K562 (cell line): ENCODE measurements at regions not wholly inside any gene's neighbourhood (a gene's known extent, or its start where the extent isn't known, plus 50 kb on each side); places are given as distances from the start of the nearest gene placed in this dataset.
A peak's percentile ranks its signal among the peaks of the same experiment; 100 is the strongest.

Source experiments
- ATAC-seq: fragments of 200-7000 bp; cut with Tn5 transposase; 3 replicates; pipeline ENCODE4 v1.9.1; 2020; ENCODE audit warnings: moderate library complexity
- BruUV-seq: library from RNA; stranded (reverse); fragments of 400-500 nt; replicated peaks from 2 replicates; lab custom pipeline; 2021; lab: Mats Ljungman, UMichigan
- CTCF ChIA-PET: fragments of 300-600 bp; formaldehyde crosslinking; extraction: SDS; loops from one replicate; lab custom pipeline; 2021; ENCODE audit warnings: low intra/inter-chr PET ratio; lab: Yijun Ruan, JAX
- POLR2A ChIA-PET: fragments of 300-600, 350-650 bp; sonication (Branson Sonifier 250); formaldehyde crosslinking; extraction: SDS; loops from one replicate; lab custom pipeline; 2021; ENCODE audit warnings: antibody characterized with exemption, inconsistent platforms; lab: Yijun Ruan, JAX
- DNase-seq, 4 experiments: peaks; one replicate each; pipeline versions ENCODE4 v3.0.0 to v3.0.0-alpha.2; 2011 to 2018; ENCODE audit warnings: low spot score in 3 of 4, mixed read lengths in 3 of 4; ENCODE audit errors: extremely low read depth in 1 of 4
- FAIRE-seq: peaks from 2 replicates; lab custom pipeline; 2011; peaks lifted over from hg19 to GRCh38; lab: Jason Lieb, UNC
- H2AFZ ChIP-seq: 2 replicates; pipeline ENCODE4 v1.6.0; 2011; ENCODE audit warnings: low read depth, low read length, control low read depth, inconsistent platforms
- H3K27ac ChIP-seq: fragments of 200-600 bp; 3 replicates; pipeline ENCODE4 v1.8.0; 2011; ENCODE audit warnings: low read depth, mild to moderate bottlenecking, control low read depth, inconsistent platforms, low read length, moderate library complexity, mixed read lengths; ENCODE audit errors: extremely low read depth
- H3K27me3 ChIP-seq, 2 experiments: fragments of 300-600 bp in 1 of 2; 2 replicates in 1 of 2; 3 replicates in 1 of 2; pipeline versions ENCODE4 v1.6.0 to v1.8.0; 2011; ENCODE audit warnings: inconsistent platforms in 2 of 2, low read length in 2 of 2, mild to moderate bottlenecking in 1 of 2, mixed read lengths in 1 of 2, moderate library complexity in 1 of 2; ENCODE audit not compliant: control insufficient read depth in 2 of 2, insufficient read depth in 2 of 2
- H3K36me3 ChIP-seq: fragments of 300-600 bp; 3 replicates; pipeline ENCODE4 v1.8.0; 2011; ENCODE audit warnings: mild to moderate bottlenecking, low read length, inconsistent platforms; ENCODE audit not compliant: control insufficient read depth, insufficient read depth
- H3K4me1 ChIP-seq, 2 experiments: fragments of 200-600 bp in 1 of 2; replicated peaks in 1 of 2; 2 replicates in 1 of 2; 3 replicates in 1 of 2; pipeline versions ENCODE4 v1.5.1 to v1.8.0; 2011; ENCODE audit warnings: inconsistent platforms in 2 of 2, low read length in 2 of 2, mild to moderate bottlenecking in 1 of 2, mixed read lengths in 1 of 2, moderate library complexity in 1 of 2; ENCODE audit not compliant: control insufficient read depth in 2 of 2, insufficient read depth in 2 of 2
- H3K4me2 ChIP-seq: 2 replicates; pipeline ENCODE4 v1.6.1; 2011; ENCODE audit warnings: low read length, control low read depth, inconsistent platforms, mixed read lengths; ENCODE audit not compliant: insufficient read depth
- H3K4me3 ChIP-seq: fragments of 200-600 bp; sonication (generic), shearing (Covaris generic); 2 replicates; pipeline ENCODE4 v1.5.1; 2016; ENCODE audit warnings: control low read depth, inconsistent platforms
- H3K79me2 ChIP-seq: fragments of 200-600 bp; 3 replicates; pipeline ENCODE4 v1.8.0; 2011; ENCODE audit warnings: low read length, inconsistent platforms; ENCODE audit not compliant: control insufficient read depth, insufficient read depth
- H3K9ac ChIP-seq, 2 experiments: 2 replicates each; pipeline versions ENCODE4 v1.6.0 to v1.6.1; 2011; ENCODE audit warnings: low read depth in 2 of 2, low read length in 2 of 2, control low read depth in 1 of 2, inconsistent platforms in 1 of 2, mild to moderate bottlenecking in 1 of 2, mixed read lengths in 1 of 2; ENCODE audit not compliant: insufficient read depth in 1 of 2
- H3K9me1 ChIP-seq: one replicate; pipeline ENCODE4 v1.6.0; 2011; ENCODE audit warnings: inconsistent platforms, mild to moderate bottlenecking, low read length, moderate library complexity; ENCODE audit not compliant: control insufficient read depth, insufficient read depth
- H3K9me3 ChIP-seq: replicated peaks from 2 replicates; pipeline ENCODE4 v1.5.1; 2011; ENCODE audit warnings: low read depth, low read length, inconsistent platforms; ENCODE audit not compliant: control insufficient read depth, insufficient read depth
- H4K20me1 ChIP-seq: replicated peaks from 2 replicates; pipeline ENCODE4 v1.6.1; 2011; ENCODE audit warnings: low read length, inconsistent platforms, mixed read lengths; ENCODE audit not compliant: control insufficient read depth, insufficient read depth
- E2F5 ChIP-seq: sonication (generic); formaldehyde crosslinking; IDR thresholded peaks from 2 replicates; pipeline ENCODE4 v1.8.0; 2022; ENCODE audit warnings: mild to moderate bottlenecking, missing genetic modification reagents
- GATAD2A ChIP-seq: fragments of 450-650 bp; IDR thresholded peaks from 2 replicates; pipeline ENCODE4 v1.6.1; 2017
- GATAD2B ChIP-seq: fragments of 450-650 bp; IDR thresholded peaks from 2 replicates; pipeline ENCODE4 v1.6.1; 2017; ENCODE audit warnings: mild to moderate bottlenecking, borderline replicate concordance
- HDAC2 ChIP-seq: fragments of 450-650 bp; IDR thresholded peaks from 2 replicates; pipeline ENCODE4 v1.6.1; 2016; ENCODE audit warnings: mild to moderate bottlenecking
- HINFP ChIP-seq: fragments of 450-650 bp; conservative IDR thresholded peaks from 2 replicates; pipeline ENCODE4 v1.6.1; 2016; ENCODE audit warnings: missing genetic modification characterization, low read depth, mild to moderate bottlenecking, control low read depth, missing compliant biosample characterization
- JUN ChIP-seq, 2 experiments: sonication (generic) in 1 of 2; formaldehyde crosslinking in 1 of 2; IDR thresholded peaks; 2 replicates each; pipeline versions ENCODE4 v1.6.1 to v1.8.0; 2012 to 2022; ENCODE audit warnings: borderline replicate concordance in 2 of 2, mild to moderate bottlenecking in 2 of 2, improper control_type of control experiment in 1 of 2, low read depth in 1 of 2, low read length in 1 of 2, missing genetic modification reagents in 1 of 2
- MYBL2 ChIP-seq, 2 experiments: fragments of 450-650 bp in 1 of 2; sonication (generic) in 1 of 2; formaldehyde crosslinking in 1 of 2; IDR thresholded peaks; 2 replicates each; pipeline versions ENCODE4 v1.6.1 to v1.8.1; 2017 to 2022; ENCODE audit warnings: borderline replicate concordance in 1 of 2, inconsistent platforms in 1 of 2, low read depth in 1 of 2, mild to moderate bottlenecking in 1 of 2, missing genetic modification reagents in 1 of 2, moderate library complexity in 1 of 2
- PHF20 ChIP-seq: fragments of 450-650 bp; IDR thresholded peaks from 2 replicates; pipeline ENCODE4 v1.6.1; 2018; ENCODE audit not compliant: partially characterized antibody
- RBM25 ChIP-seq: fragments of 200-400 bp; formaldehyde crosslinking; IDR thresholded peaks from 2 replicates; pipeline ENCODE4 v1.6.1; 2018; ENCODE audit warnings: low read length, low read depth, moderate library complexity; ENCODE audit not compliant: severe bottlenecking
- SIN3A ChIP-seq, 2 experiments: fragments of 150-350 bp in 1 of 2; IDR thresholded peaks; 2 replicates each; pipeline ENCODE4 v1.6.1; 2011 to 2016; ENCODE audit warnings: borderline replicate concordance in 2 of 2, low read depth in 2 of 2, low read length in 2 of 2, mild to moderate bottlenecking in 2 of 2, moderate library complexity in 2 of 2; ENCODE audit not compliant: control insufficient read depth in 1 of 2
- SMARCE1 ChIP-seq: fragments of 450-650 bp; IDR thresholded peaks from 2 replicates; pipeline ENCODE4 v1.7.1; 2016; ENCODE audit warnings: mild to moderate bottlenecking
- SOX6 ChIP-seq: fragments of 450-650 bp; IDR thresholded peaks from 2 replicates; pipeline ENCODE4 v1.6.1; 2014; ENCODE audit warnings: mild to moderate bottlenecking
- TEAD4 ChIP-seq, 2 experiments: sonication (generic) in 1 of 2; formaldehyde crosslinking in 1 of 2; IDR thresholded peaks; 2 replicates each; pipeline versions ENCODE4 v1.6.1 to v1.8.0; 2012 to 2022; ENCODE audit warnings: borderline replicate concordance in 1 of 2, inconsistent platforms in 1 of 2, low read length in 1 of 2, mild to moderate bottlenecking in 1 of 2, missing genetic modification reagents in 1 of 2
- ZNF316 ChIP-seq: fragments of 450-650 bp; IDR thresholded peaks from 2 replicates; pipeline ENCODE4 v1.6.1; 2016
- WGBS: fragments of 100-300 bp; shearing (Covaris generic); methylation state at CpG from one replicate; pipeline ENCODE4 v1.1.6; 2016; ENCODE audit warnings: low coverage, mixed read lengths; ENCODE audit not compliant: insufficient coverage; ENCODE audit errors: missing lambda C conversion rate; 5-methylcytosine and 5-hydroxymethylcytosine counted together
- in situ Hi-C: fragments of 300-500 bp; cut with MboI; formaldehyde crosslinking; loops from 4 replicates; pipeline ENCODE4 v1.15.0; 2018; ENCODE audit warnings: inconsistent platforms, mixed read lengths
- intact Hi-C: fragments of 100-400 bp; cut with micrococcal nuclease; formaldehyde crosslinking; loops from 2 replicates; pipeline ENCODE4 v1.14.2; 2022
- TF ChIP-seq, protein P1 (sequence below): fragments of 250-450 bp; sonication (Bioruptor Pico); IDR thresholded peaks from 2 replicates; pipeline ENCODE4 v1.4.0; 2020

DNA sequence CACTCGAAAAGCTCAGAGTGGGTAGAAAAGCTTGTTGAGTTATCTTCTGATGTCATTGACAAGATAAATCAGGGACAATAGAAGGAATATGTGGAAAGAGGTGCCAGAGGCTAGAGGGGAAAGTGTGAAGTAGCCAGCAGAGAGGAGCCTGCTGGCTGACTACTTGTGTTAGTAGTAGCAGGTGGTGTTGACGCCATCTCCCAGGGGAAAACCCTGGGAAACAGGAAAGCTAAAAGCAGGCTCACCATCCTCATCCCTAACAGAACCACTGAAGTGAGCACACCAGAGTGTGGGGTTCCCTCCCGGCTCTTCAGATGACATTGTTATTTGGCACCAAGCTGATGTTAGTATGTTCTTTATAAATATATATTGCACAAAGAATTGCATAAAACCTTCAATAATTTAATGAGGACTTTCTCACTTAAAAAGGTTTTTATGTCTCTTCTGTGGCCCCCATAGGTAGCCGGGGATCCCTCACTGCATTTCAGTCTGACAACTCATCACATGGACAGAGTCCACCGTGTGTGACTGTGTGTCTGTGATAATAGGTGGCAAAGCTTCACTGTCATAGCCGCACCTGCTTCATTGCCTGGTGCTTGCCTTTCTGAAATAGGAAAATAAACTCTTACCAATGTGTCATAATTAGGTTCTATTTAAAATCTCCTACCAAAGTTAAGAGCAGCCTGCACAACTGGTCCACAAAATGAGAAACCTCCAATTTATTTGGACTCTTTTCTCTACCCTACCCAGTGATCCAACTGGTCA lies 63.2 kb upstream of the TOP3B start:
- Histone ChIP-seq H3K4me1 (peaks cover 0 to 5% of the 10 kb centered on the region in 2 experiments; a peak in 3 of 5 replicates), H3K36me3 (no peaks in the 10 kb centered on the region), H3K9ac (no peak overlapping the region), H3K9me3 (no peaks in the 10 kb centered on the region), H3K27ac (no peak overlapping the region), H2AFZ (no peak overlapping the region), H3K4me2 (no peak overlapping the region), H3K9me1 (no peaks in the 10 kb centered on the region), H3K4me3 (no peak overlapping the region), H3K79me2 (no peaks in the 10 kb centered on the region), H3K27me3 (peaks cover 28 to 30% of the 10 kb centered on the region in 2 experiments), H4K20me1 (peaks cover 17% of the 10 kb centered on the region; the same call in 1 of the 2 replicates)
- ChIA-PET CTCF (no interaction called here), POLR2A (interaction anchor here (0.6 to 6.4 kb wide), 9 partner anchors 11 to 67 kb away, joined by 3 to 110 read pairs (median 4); no protein-coding TSS in a partner anchor)
- in situ Hi-C loops: no loop called here
- FAIRE-seq (no peak), ATAC-seq (no peak), DNase-seq (no peak)
- intact Hi-C loops: loop anchor here (2.0 to 5.0 kb wide), 2 partner anchors 21 to 58 kb away; no protein-coding TSS in a partner anchor
- 2% methylated on average over 6 of the region's 6 CpGs for WGBS
- BruUV-seq: no TSS peak
- TF ChIP-seq ZNF316 (no peak), MYBL2 (IDR thresholded peaks at IDR 0.05; ENCODE audit: low read depth) (no peak), MYBL2 (CRISPR knock-in tag; IDR thresholded peaks at IDR 0.05; ENCODE audit: borderline replicate concordance) (no peak), HDAC2 (no peak), TEAD4 (IDR thresholded peaks at IDR 0.05; ENCODE audit: low read length) (no peak), TEAD4 (CRISPR knock-in tag; IDR thresholded peaks at IDR 0.05; ENCODE audit: borderline replicate concordance) (0 out of 2 replicates have a peak, but pooled peaks have one; percentile 18), SIN3A (IDR thresholded peaks at IDR 0.05; ENCODE audit: borderline replicate concordance in 2 of 2, control insufficient read depth in 1 of 2, low read depth in 2 of 2, low read length in 2 of 2) (0 out of 4 replicates have a peak, but pooled peaks of 1 of the 2 experiments have one; percentile 16), E2F5 (no peak), SOX6 (no peak), RBM25 (no peak), SMARCE1 (no peak), PHF20 (no peak), HINFP (tag) (no peak), GATAD2B (no peak), GATAD2A (no peak), JUN (IDR thresholded peaks at IDR 0.05; ENCODE audit: borderline replicate concordance, low read depth, low read length) (no peak), JUN (CRISPR knock-in tag; IDR thresholded peaks at IDR 0.05; ENCODE audit: borderline replicate concordance) (0 out of 2 replicates have a peak, but pooled peaks have one; percentile 35)
- TF ChIP-seq, protein P1, sequence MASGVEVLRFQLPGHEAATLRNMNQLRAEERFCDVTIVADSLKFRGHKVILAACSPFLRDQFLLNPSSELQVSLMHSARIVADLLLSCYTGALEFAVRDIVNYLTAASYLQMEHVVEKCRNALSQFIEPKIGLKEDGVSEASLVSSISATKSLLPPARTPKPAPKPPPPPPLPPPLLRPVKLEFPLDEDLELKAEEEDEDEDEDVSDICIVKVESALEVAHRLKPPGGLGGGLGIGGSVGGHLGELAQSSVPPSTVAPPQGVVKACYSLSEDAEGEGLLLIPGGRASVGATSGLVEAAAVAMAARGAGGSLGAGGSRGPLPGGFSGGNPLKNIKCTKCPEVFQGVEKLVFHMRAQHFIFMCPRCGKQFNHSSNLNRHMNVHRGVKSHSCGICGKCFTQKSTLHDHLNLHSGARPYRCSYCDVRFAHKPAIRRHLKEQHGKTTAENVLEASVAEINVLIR: no peak
